ENCODE measurements at regions not wholly inside any gene's neighbourhood (a gene's known extent, or its start where the extent isn't known, plus 50 kb on each side); places are given as distances from the start of the nearest gene placed in this dataset.

GRCh38 chr17:70238646-70239045, 69.3 kb downstream of the KCNJ2 start:
- no peak for TF ChIP-seq POLR2A (IDR thresholded peaks at IDR 0.05; ENCODE audit: low read length)
- TF ChIP-seq USF2 (IDR thresholded peaks at IDR 0.05), result no peak
- TF ChIP-seq CTCF (IDR thresholded peaks at IDR 0.05), result no peak
- TF ChIP-seq HOXA7 (CRISPR knock-in tag; IDR thresholded peaks at IDR 0.05), result no peak
- no peak for TF ChIP-seq EP300 (IDR thresholded peaks at IDR 0.05)
- no peak for TF ChIP-seq RCOR1 (IDR thresholded peaks at IDR 0.05; ENCODE audit: low read depth, low read length)
- no peak for TF ChIP-seq JUN (IDR thresholded peaks at IDR 0.05)
- TF ChIP-seq ELK1 (IDR thresholded peaks at IDR 0.05; ENCODE audit: low read depth, low read length), result no peak
- TF ChIP-seq RARB (CRISPR knock-in tag; IDR thresholded peaks at IDR 0.05), result no peak
- TF ChIP-seq REST (IDR thresholded peaks at IDR 0.05), result no peak
- TF ChIP-seq RAD21 (conservative IDR thresholded peaks at IDR 0.05 in 1 of 2, IDR thresholded peaks at IDR 0.05 in 1 of 2), result no peak
